ENCODE measurements at regions not wholly inside any gene's neighbourhood (a gene's known extent, or its start where the extent isn't known, plus 50 kb on each side); places are given as distances from the start of the nearest gene placed in this dataset.
"Not testable (repeated sequence)": the region's sequence is repeated elsewhere in the genome, so short reads cannot be mapped to it uniquely, and the experiment has no call there.

GRCh38 chr10:8278099-8278498 lies 223.6 kb downstream of the GATA3 start:
- ATAC-seq (no peak), DNase-seq (ENCODE audit: low spot score) (no peak)

- DNase-seq (ENCODE audit: low spot score) = no peak
- no peak for ATAC-seq
These were observed 225.1 kb downstream of the GATA3 start for GRCh38 chr10:8279598-8279997.

- ATAC-seq (no peak), DNase-seq (ENCODE audit: low spot score) (no peak)
These were observed 226.5 kb downstream of the GATA3 start for GRCh38 chr10:8280946-8281345.

GRCh38 chr10:8282340-8282739 lies 227.9 kb downstream of the GATA3 start:
- no peak for ATAC-seq
- DNase-seq (ENCODE audit: low spot score) = no peak

GRCh38 chr10:8283166-8283905 lies 228.8 kb downstream of the GATA3 start:
- no peak for ATAC-seq
- DNase-seq (ENCODE audit: low spot score) = no peak

GRCh38 chr10:8283986-8284385 lies 229.5 kb downstream of the GATA3 start:
- DNase-seq (ENCODE audit: low spot score) (no peak), ATAC-seq (no peak)

GRCh38 chr10:8285970-8286369 lies 231.5 kb downstream of the GATA3 start:
- not testable (repeated sequence) for DNase-seq (ENCODE audit: low spot score); ATAC-seq

GRCh38 chr10:8288600-8288999 lies 234.1 kb downstream of the GATA3 start:
- ATAC-seq = no peak
- DNase-seq (ENCODE audit: low spot score) = no peak

GRCh38 chr10:8289186-8289924 lies 234.9 kb downstream of the GATA3 start:
- ATAC-seq = no peak

GRCh38 chr10:8294779-8295178 lies 240.3 kb downstream of the GATA3 start:
- DNase-seq (ENCODE audit: low spot score) (no peak), ATAC-seq (no peak)

More at GRCh38 chr10:8289186-8289924, 234.9 kb downstream of the GATA3 start:
- no peak for DNase-seq (ENCODE audit: low spot score)

- ATAC-seq (no peak), DNase-seq (ENCODE audit: low spot score) (no peak)
These were observed 240.8 kb downstream of the GATA3 start for GRCh38 chr10:8295311-8295710.

- ATAC-seq (no peak), DNase-seq (ENCODE audit: low spot score) (no peak)
These were observed 241.7 kb downstream of the GATA3 start for GRCh38 chr10:8296090-8296733.

- ATAC-seq (no peak), DNase-seq (ENCODE audit: low spot score) (no peak)
These were observed 242.2 kb downstream of the GATA3 start for GRCh38 chr10:8296734-8297101.

- ATAC-seq (no peak), DNase-seq (ENCODE audit: low spot score) (no peak)
These were observed 242.6 kb downstream of the GATA3 start for GRCh38 chr10:8297107-8297506.

- DNase-seq (ENCODE audit: low spot score) = no peak
- no peak for ATAC-seq
These were observed 243.5 kb downstream of the GATA3 start for GRCh38 chr10:8297959-8298358.

- no peak for ATAC-seq
- DNase-seq (ENCODE audit: low spot score) = no peak
These were observed 244.5 kb downstream of the GATA3 start for GRCh38 chr10:8298896-8299570.

- ATAC-seq (no peak), DNase-seq (ENCODE audit: low spot score) (no peak)
These were observed 246.4 kb downstream of the GATA3 start for GRCh38 chr10:8300925-8301324.

- DNase-seq (ENCODE audit: low spot score) (no peak), ATAC-seq (no peak)
These were observed 246.8 kb downstream of the GATA3 start for GRCh38 chr10:8301333-8301732.

GRCh38 chr10:8301831-8302230 lies 247.3 kb downstream of the GATA3 start:
- ATAC-seq (no peak), DNase-seq (ENCODE audit: low spot score) (no peak)

GRCh38 chr10:8302565-8302964 lies 248.1 kb downstream of the GATA3 start:
- ATAC-seq = no peak
- no peak for DNase-seq (ENCODE audit: low spot score)

GRCh38 chr10:8304861-8305260 lies 250.4 kb downstream of the GATA3 start:
- DNase-seq (ENCODE audit: low spot score) = no peak
- ATAC-seq = no peak

Measured in left lobe of liver (tissue), 2 donors.